ENCODE measurements at regions not wholly inside any gene's neighbourhood (a gene's known extent, or its start where the extent isn't known, plus 50 kb on each side); places are given as distances from the start of the nearest gene placed in this dataset.

GRCh38 chrX:110569506-110569905, 210.9 kb downstream of the RTL9 start:
- no peaks in the 10 kb centered on the region for H4K20me1 ChIP-seq (ENCODE audit: insufficient read depth)
- no peak overlapping the region for H2AFZ ChIP-seq (ENCODE audit: low read depth, low read length)
- no peaks in the 10 kb centered on the region for H3K27me3 ChIP-seq (ENCODE audit: insufficient read depth, low read depth, low read length)
- no peak overlapping the region for H3K27ac ChIP-seq (ENCODE audit: low read length)
- H3K9ac ChIP-seq (ENCODE audit: low read length) = no peak overlapping the region
- H3K36me3 ChIP-seq (ENCODE audit: insufficient read depth, low read length) = no peaks in the 10 kb centered on the region
- no peaks in the 10 kb centered on the region for H3K79me2 ChIP-seq (replicated peaks; ENCODE audit: insufficient read depth, low read length)
- no peaks in the 10 kb centered on the region for H3F3A ChIP-seq (ENCODE audit: insufficient read depth, low read length, poor library complexity, severe bottlenecking)
- no peak overlapping the region for H3K4me3 ChIP-seq (ENCODE audit: low read length)
- TF ChIP-seq CTCF (IDR thresholded peaks at IDR 0.05; ENCODE audit: poor library complexity, severe bottlenecking) = no peak
- TF ChIP-seq RAD21 (conservative IDR thresholded peaks at IDR 0.05) = no peak
- TF ChIP-seq MXI1 (conservative IDR thresholded peaks at IDR 0.05; ENCODE audit: poor library complexity, severe bottlenecking) = no peak
- TF ChIP-seq SMC3 (conservative IDR thresholded peaks at IDR 0.05; ENCODE audit: poor library complexity) = no peak
- no peak for TF ChIP-seq EZH2 (IDR thresholded peaks at IDR 0.05; ENCODE audit: borderline replicate concordance, insufficient read depth, low read length, poor library complexity, severe bottlenecking)
- no peak for TF ChIP-seq REST (IDR thresholded peaks at IDR 0.05; ENCODE audit: borderline replicate concordance)
- no peak for TF ChIP-seq POLR2AphosphoS5 (IDR thresholded peaks at IDR 0.05)
- no peak for TF ChIP-seq TAF1 (IDR thresholded peaks at IDR 0.05; ENCODE audit: low read depth)
- no peaks in the 10 kb centered on the region for H3K9me3 ChIP-seq (ENCODE audit: low read length)
- no peak overlapping the region for H3K4me2 ChIP-seq (ENCODE audit: low read length)
- no peaks in the 10 kb centered on the region for H3K9me2 ChIP-seq (ENCODE audit: insufficient read depth, low read length)

- Histone ChIP-seq H4K20me1 (ENCODE audit: insufficient read depth) (no peaks in the 10 kb centered on the region), H3K36me3 (ENCODE audit: insufficient read depth, low read length) (no peaks in the 10 kb centered on the region), H2AFZ (ENCODE audit: low read depth, low read length) (no peak overlapping the region), H3K9me2 (ENCODE audit: insufficient read depth, low read length) (no peaks in the 10 kb centered on the region), H3K4me3 (ENCODE audit: low read length) (no peak overlapping the region), H3K9ac (ENCODE audit: low read length) (no peak overlapping the region), H3K79me2 (replicated peaks; ENCODE audit: insufficient read depth, low read length) (no peaks in the 10 kb centered on the region), H3K27me3 (ENCODE audit: insufficient read depth, low read depth, low read length) (no peaks in the 10 kb centered on the region), H3F3A (ENCODE audit: insufficient read depth, low read length, poor library complexity, severe bottlenecking) (no peaks in the 10 kb centered on the region), H3K4me2 (ENCODE audit: low read length) (no peak overlapping the region), H3K9me3 (ENCODE audit: low read length) (no peaks in the 10 kb centered on the region), H3K27ac (ENCODE audit: low read length) (no peak overlapping the region)
- TF ChIP-seq POLR2AphosphoS5 (IDR thresholded peaks at IDR 0.05) (no peak), EP300 (conservative IDR thresholded peaks at IDR 0.05; ENCODE audit: poor library complexity, severe bottlenecking) (peak; percentile 22)
Measured at GRCh38 chrX:110578270-110578669, 217.3 kb downstream of the CHRDL1 start.

- Histone ChIP-seq H3K4me2 (ENCODE audit: low read length) (no peak overlapping the region), H3K79me2 (replicated peaks; ENCODE audit: insufficient read depth, low read length) (no peaks in the 10 kb centered on the region), H3K4me3 (ENCODE audit: low read length) (peak overlapping the region; percentile 15), H3F3A (ENCODE audit: insufficient read depth, low read length, poor library complexity, severe bottlenecking) (no peaks in the 10 kb centered on the region), H3K36me3 (ENCODE audit: insufficient read depth, low read length) (no peaks in the 10 kb centered on the region), H3K9me2 (ENCODE audit: insufficient read depth, low read length) (no peaks in the 10 kb centered on the region), H3K27me3 (ENCODE audit: insufficient read depth, low read depth, low read length) (no peaks in the 10 kb centered on the region), H3K9ac (ENCODE audit: low read length) (peak overlapping the region; percentile 34), H2AFZ (ENCODE audit: low read depth, low read length) (no peak overlapping the region), H4K20me1 (ENCODE audit: insufficient read depth) (no peaks in the 10 kb centered on the region), H3K27ac (ENCODE audit: low read length) (peak overlapping the region; percentile 78), H3K9me3 (ENCODE audit: low read length) (no peaks in the 10 kb centered on the region)
- TF ChIP-seq SMC3 (conservative IDR thresholded peaks at IDR 0.05; ENCODE audit: poor library complexity) (no peak), MXI1 (conservative IDR thresholded peaks at IDR 0.05; ENCODE audit: poor library complexity, severe bottlenecking) (no peak), EP300 (conservative IDR thresholded peaks at IDR 0.05; ENCODE audit: poor library complexity, severe bottlenecking) (no peak), REST (IDR thresholded peaks at IDR 0.05; ENCODE audit: borderline replicate concordance) (no peak), CTCF (IDR thresholded peaks at IDR 0.05; ENCODE audit: poor library complexity, severe bottlenecking) (no peak), POLR2AphosphoS5 (IDR thresholded peaks at IDR 0.05) (no peak), EZH2 (IDR thresholded peaks at IDR 0.05; ENCODE audit: borderline replicate concordance, insufficient read depth, low read length, poor library complexity, severe bottlenecking) (no peak), RAD21 (conservative IDR thresholded peaks at IDR 0.05) (no peak), TAF1 (IDR thresholded peaks at IDR 0.05; ENCODE audit: low read depth) (no peak)
Measured at GRCh38 chrX:110584083-110584482, 211.5 kb downstream of the CHRDL1 start.

All from neural cell (in vitro differentiated cells).